HG02870 (cell line): ENCODE measurements at regions not wholly inside any gene's neighbourhood (a gene's known extent, or its start where the extent isn't known, plus 50 kb on each side); places are given as distances from the start of the nearest gene placed in this dataset.

Experiments used
- ATAC-seq: cut with Tn5 transposase; IDR thresholded peaks from one replicate; pipeline ENCODE4 v1.9.1; 2021; ENCODE audit warnings: mild to moderate bottlenecking, moderate library complexity; ENCODE audit not compliant: unreplicated experiment

DNA sequence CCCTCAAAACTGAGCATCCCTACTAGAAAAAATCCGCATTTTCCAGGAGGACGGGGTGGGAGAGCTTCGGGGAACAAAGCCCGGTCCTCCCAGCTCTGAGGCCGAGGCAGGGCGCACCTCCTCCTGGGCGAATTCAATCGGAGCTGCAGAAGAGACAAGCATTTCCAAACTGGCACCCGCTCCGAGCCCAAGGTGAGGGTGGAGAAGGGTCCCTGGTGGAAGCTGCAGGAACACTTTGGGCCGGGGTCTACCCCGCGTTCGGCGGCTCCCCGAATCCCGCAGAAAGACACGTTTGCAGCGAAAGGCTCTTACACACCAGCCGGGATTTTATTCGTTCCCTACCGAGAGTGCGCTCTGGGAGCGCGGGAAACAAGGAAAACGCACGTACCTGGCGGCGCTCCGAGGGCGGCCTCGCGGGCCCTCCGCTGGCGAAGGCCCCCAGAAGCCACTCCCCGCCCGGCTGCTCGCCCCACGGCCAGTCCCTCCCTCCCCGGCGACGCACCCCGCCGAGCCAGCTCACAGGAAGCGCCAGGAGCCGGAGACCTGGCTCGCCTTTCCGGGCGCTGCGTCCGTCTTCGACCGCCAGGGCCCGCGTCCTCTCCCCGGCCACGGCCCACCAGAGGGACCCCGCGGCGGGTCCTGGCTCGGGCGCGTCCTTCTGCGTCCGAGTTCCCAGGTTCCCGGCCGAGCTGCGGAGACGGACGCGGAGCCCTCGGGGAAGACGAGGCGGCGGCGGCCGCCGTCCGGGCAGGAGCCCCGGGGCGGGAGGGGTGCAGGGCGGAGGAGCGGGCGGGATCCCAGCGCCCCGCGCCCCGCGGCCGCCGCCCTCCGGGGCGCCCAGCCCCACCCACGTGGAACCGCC lies 49.8 kb upstream of the BAHCC1 start:
- peak; percentile 37 for ATAC-seq
